GM19035 (cell line): ENCODE measurements at regions not wholly inside any gene's neighbourhood (a gene's known extent, or its start where the extent isn't known, plus 50 kb on each side); places are given as distances from the start of the nearest gene placed in this dataset.

Experiments
- ATAC-seq: cut with Tn5 transposase; IDR thresholded peaks from one replicate; pipeline ENCODE4 v1.9.1; 2021; ENCODE audit not compliant: unreplicated experiment

DNA sequence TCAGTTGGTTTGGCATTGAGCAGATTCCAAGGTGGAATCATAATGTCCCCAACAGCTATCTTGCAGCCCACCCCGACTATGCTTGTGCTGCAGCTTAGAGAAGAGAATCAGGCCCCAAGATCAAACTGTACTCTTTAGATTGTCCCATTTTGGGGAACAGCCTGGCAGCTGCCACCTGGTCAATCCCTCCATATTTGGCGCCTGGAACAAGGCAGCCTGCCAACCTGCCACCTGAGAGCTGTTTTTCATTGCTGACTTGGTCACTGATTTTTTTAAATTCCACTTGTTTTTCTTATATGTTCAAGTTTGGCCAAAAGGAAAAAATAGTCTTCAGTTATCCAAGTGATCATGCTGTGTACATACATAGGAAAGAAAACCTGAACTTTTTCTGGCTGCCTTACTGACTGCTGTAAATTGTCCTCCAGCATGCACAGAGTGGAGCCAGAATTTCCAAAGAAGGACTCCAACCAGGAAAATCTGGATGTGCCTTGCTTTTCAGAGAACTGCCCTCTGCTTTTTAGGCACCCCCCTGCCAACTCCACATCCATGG is 504.2 kb downstream of the ENC1 start:
- ATAC-seq, result no peak

DNA sequence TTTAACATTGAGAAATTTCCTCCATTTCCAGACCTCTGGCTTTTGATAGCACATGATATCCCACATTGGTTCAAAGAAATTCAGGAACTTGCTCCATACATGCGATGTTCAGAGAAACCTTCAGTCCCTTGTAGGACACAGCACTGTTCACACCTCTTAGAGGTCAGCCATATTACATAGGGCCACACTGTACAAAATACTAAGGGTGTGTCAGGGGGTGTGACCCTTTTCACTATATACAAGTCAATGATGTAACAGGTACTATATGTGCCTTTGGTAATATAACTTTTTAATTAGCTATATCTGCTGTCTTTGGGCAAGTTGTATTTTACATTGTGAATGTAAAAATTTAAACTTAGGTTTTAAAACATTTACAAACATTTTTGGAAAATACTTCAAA is 505.5 kb downstream of the ENC1 start:
- no peak for ATAC-seq

DNA sequence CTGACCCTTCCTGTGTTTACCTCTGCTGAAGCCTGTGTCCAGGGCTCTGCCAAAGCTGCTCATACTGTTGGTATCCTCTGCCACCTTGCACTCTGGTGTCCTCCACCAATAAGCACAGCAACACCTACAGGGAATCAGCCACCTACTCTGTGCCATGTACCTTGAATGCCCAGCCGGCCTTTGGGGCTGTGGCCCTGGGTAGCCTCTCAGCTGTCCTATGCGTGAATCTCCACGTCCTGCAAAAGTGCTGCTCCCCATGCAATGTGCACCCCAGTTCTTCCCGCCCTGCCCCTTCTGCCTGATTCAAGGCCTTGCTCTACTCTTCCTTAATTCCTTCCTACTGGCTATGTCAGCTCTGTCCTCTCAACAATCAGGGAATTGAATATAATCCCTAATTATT is 506.5 kb downstream of the ARHGEF28 start:
- ATAC-seq, result no peak

DNA sequence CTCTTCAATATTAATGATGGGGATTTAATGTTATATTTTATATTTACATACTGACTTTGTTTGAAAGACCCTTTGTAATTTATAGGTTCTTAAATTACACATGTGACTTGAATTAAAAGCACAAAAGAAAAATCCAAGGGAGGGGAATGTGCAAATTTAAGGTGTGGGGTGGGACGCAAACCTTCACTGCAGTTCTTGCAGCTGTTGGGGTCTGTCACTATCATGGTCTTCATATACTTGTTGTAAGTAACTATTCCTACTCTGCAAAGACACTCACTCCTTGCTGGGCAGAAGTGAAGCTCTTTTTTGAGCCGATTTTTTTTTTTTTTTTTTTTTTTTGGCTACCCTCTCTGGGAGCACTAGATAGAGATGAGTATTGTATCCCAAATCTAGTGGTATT is 505.3 kb downstream of the ARHGEF28 start:
- no peak for ATAC-seq

DNA sequence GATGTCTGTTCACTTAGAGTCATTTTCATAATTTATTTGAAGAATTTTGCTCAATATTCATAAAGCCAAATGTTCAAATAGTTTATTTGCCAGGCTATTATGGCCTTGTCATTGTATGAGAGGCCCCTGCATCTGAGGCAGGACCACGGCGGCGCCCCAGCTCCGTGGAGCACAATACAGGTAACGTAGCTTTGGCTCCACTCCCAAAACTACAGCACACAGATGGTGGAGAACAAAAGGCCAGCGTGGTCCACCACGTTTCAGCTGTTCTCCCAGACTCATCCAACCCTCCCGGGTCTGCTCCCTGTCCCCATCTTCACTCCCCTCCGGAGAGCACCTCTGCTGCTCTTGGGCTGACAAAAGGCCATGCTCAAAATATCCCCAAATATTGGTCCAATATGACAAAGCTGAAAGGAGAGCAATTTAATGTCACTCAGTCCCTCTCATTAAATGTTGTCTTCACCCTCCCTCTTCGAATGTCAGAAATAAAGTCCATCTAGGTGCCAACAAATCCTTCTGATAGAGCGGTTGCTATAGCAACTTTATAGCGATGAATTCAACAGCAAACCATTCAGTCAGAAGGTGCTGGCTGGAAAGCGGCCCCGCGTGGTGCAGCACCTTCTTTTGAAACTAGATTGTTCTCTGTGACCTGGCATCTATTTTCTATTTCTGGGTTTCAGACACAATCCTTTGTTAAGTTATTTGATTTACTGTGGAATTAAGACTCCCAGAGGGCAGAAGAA is 504.3 kb downstream of the ARHGEF28 start:
- no peak for ATAC-seq

DNA sequence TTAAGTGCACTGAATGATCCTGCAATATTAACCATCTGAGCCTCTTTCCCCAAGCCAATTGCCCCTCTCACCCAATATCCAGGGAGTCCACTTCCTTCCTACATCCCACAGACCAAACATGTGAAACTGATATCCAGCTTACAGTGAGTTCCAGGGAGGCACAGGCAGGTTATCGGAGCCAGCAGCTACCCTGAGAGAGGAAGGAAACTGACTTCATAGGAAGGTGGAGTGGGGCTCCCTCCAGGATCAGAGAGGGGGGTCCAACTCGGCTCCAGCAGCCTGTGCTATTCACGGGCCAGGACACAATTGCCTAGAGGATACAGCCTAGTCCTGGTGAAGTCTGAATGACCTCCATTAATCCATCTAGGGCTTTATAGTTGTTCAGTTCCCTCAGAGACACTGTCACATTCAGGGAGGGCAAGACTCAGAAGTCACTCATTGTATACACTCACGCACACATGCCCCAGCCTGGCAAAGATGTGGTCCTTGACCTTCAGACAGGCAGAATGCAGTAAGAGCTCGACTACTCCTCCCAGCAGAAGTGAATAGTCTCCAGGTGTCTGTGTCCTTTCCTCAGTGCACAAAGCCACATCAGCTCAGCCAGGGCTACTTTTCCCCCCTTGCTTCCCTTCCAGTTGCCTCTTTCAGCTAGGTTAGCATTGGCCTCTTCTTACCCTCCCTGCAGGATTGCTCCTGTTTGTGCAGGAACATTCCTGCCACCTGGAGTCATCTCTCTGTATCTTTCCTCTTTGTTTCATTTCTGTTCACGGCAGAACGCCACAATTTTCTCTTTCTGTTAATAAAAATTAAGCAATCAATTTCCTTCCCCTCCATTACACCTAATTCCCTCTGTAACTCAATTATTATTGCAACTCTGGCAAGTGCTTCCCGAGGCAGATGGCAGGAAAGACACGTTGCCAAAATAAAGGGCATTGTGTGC is 501.7 kb downstream of the ARHGEF28 start:
- no peak for ATAC-seq

DNA sequence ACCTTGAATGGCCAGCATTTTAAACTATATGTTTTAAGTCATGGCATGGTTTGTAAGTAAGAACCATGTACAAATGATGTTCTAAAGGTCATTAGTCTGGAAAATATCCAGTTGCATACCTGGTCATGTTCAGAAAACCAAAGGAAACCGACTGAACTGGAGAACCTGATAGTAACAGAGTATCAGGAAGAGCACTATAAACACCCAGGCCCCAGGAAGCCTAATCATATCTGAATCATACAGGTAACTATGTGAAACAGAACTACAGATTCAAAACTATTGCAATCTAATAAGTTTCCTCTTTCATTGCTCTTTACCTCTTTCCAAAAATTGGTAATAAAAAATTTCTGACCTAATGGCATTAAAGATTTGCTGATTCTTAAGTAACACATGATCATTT is 500.3 kb downstream of the ARHGEF28 start:
- ATAC-seq, result no peak

DNA sequence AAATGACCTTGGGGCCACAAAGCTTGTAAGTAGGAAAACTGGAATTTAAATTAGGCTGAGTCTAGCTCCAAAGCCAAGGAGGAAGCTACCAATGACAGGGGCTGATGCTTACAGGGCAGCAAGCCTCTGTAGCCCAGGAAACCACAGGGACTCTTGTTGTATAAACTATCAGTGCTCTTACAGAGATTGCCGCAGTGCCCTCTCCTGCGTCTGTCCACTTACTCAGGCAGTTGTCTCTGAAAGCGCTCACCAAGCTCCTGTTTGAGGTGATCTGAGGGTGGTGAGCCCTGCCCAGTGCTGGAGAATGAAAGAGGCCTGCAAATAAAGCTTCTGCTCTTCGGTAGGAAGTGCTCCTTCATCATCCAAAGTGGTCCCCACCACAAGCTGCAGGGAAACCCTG is 498.8 kb downstream of the ARHGEF28 start:
- no peak for ATAC-seq

DNA sequence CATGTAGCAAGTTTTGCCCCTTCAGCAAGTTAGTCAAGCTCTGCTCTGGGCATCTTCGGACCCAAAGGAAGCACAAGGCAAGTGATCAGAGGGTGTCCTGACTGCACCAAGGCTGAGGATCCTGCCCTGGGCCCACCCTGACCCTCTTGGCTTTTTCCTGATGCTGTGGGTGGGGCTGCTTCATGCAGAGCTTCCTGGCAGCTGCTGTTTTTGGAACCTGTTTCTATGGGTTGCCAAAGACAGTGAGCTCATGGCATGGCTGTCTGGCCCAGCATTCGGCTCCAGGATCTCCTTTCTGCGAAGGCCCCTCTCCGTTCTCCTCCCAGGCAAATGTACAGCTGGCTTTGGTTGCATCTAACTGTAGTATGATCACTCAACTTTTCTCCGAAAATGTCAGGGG is 497.9 kb downstream of the ARHGEF28 start:
- ATAC-seq, result no peak

DNA sequence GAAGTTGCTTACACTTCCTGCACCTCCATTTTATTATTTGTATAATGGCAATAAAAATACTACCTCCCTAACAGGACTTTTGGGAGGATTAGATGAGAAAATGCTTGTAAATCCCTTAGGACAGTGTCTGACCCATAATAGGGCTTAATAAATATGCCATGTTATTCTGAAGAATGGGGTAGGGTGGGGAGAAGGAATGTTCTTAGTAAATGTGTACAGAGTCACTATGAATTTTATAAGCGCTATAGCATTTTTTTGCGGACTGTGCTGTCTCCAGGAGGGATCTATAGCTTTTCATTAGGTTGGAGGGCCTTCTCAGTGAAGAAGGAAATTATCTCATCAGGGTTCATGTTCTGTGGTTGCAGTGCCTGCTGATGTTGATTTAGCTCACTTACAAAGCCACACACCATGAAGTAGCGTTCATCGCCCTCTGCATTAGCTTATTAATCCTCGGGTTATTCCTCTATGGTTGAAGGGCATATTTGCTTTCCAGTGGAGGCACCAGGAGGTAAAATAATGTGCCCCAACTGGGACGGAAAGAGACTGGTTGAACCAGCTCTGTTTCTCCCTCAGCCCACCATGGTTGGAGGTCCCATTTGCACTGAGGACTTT is 497.1 kb downstream of the ARHGEF28 start:
- no peak for ATAC-seq

DNA sequence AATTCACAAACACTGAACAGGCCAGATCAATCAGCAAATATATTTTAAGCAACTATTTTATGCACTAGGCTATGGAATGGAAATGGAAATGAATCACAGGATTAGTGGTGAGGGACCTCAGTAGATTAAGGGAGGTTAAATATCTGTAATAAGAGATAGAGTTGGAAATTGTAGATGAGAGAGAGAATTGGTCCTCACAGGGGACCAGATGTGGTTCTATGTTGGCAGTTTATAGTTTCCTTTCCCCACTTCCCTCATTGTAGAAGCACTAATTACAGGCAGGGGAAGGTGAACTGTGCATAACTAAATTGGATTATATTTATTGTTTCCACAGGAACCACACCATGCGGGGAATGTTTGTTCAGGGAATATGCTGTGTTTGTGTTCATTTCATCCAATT is 496.2 kb downstream of the ARHGEF28 start:
- ATAC-seq, result no peak

DNA sequence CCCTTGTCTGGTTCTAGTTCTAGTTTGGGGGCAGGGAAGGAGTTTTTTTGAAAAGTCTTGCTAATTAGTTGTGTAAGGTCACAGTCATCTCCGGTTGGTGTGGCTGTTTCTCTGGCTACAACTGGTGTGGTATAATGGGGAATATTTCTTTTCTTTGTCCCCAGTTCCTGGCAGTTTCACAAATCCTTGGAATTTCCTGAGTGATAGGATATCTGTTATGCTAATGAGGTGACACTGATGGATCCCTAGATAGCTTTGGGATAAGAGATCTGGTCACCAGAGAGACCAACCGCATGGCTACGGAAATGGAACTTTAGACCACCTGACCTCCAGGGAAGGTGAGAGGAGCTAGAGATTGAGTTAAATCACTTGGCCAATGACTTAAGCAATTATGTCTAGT is 494.6 kb downstream of the ARHGEF28 start:
- no peak for ATAC-seq

DNA sequence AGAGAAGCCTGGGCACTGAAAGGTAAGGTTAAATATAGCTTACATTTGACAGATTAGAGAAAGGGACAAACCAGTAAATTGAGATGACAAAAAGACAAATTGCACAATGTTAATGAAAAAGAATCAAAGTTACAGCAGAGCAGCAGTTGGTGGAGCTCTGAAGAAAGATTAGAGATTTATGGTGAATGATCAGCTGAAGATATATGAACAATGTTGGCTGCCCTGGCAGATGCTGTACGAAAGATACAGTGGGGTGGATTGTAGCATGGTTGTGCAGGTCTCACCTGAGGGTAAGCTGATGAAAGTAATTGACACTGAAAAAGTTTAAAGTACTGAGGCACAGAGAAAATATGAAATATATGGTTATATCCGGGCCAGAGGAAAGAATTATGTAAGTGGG is 492.1 kb downstream of the ARHGEF28 start:
- no peak for ATAC-seq

DNA sequence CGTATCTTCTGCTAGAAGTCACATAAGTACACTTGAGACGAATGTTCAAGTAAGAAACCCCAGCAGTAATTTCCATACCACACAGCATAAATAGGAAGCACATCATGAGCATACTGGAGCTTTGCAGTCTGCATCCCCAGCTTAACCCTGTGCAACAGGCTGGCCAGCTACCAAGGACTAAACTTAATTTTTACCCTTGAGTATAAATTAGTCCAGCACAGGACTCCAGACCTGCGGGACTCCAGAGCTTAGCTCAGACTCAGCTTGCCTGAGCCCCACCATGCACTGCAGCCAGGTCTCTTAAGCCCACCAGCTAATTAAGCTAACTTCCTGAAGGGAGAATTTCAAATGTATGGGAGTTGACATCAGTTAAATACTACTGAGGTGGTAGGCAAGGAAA is 491.0 kb downstream of the ARHGEF28 start:
- no peak for ATAC-seq

DNA sequence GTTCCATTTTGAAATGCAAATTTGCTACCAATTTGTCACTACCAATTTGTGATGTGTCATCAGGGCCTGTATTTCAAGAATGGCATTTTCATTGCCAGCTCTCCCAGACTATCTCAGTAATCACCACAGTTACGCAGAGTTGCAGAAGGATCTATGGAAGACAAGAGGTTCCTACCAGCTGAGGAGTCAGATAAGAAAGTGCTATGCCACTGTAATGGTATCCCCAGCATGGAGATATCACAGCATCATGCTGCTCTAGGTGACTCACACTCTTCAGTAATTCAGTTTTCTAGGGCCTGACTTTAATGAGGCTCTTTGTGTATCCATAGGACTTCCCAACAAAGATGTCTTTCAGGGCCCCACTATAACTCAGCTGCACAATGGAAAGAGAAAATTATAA is 490.3 kb downstream of the ARHGEF28 start:
- ATAC-seq, result no peak

DNA sequence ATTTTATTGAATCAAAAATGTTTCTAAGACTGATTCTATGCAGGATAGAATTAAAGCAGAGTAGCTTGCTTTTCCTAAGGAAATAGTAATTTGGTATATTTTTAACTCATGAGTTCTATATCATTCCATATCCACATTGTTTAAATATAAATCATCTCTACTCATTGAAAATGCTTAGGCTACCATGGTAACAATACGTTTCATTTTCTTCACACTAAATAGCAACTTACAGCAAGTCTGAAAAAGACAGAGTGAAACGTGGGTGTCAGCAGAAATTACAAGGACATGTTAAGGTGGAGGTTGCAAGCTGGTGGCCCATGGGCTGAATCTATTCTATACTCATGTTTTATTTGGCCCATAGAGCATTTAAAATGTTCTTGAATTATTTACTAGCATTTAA is 487.9 kb downstream of the ARHGEF28 start:
- ATAC-seq, result no peak

DNA sequence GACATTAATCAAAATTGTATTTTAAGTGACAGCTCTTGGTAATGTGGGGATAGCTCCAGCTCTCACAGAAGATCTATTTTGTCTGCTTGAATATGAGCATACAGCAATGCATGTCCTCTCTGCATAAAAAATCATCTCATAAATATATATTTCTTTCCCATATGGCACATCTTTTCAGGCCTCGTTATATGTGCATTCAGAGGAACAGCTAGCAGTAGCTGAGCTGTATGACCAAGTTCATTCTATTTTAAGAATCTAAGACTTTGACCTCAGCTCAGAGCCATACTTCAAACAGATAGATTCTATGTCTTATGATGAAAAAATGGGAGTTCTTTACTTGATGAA is 487.2 kb downstream of the ARHGEF28 start:
- no peak for ATAC-seq

DNA sequence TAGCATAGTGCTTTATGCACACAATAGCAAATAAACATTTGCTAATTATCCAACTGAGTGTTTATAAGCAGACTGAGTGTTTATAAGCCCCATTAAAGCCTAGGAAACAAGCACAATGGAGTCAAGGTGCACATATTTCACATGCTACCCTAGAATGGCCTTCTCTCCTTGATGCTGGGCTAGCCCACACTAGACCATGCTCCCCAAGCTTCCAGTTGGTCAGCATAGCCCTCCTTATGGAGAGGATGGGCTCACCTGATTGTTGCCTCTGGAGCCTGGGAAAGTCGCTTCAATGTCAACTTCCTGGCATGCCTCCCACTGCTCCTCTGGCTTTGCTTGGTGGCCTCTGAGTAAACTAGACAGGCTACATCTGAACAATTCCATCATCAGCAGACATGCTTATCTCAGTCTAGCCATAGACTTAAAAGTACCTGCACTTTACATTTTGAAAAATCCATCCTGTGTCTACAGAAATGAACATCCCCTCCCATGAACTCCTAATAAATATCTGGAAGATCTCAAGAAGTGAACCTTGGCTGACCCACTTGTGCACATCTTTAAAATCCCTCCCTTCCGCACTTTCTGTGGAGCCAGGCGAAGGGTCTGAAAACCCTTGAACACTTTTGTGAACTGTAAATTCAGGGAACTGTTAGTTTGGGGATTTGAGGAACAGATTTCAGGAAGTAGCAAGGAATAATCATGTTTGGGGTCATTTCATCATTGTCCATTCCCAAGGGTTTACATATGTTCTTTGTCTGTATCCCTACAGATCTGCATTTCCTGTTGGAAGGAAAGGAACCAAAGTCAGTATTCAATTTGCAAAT is 486.6 kb downstream of the ARHGEF28 start:
- no peak for ATAC-seq

DNA sequence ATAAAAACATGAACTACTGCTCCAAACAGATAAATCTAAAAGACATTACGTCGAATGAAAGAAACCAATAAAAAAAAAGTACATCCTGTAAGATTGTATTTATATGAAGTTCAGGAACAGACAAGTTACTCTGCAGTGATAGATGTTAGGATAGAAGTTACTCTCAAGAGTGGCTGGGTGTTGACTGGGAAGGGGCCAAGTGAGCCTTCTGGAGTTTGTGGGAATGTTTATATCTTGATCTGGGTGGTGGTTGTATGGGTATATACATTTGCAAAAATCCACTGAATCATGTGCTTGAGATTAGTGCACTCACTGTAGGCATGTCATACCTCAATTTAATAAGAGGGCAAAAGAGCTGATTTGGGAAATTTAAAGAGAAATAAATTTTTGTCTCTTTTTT is 485.8 kb downstream of the ARHGEF28 start:
- ATAC-seq, result no peak

DNA sequence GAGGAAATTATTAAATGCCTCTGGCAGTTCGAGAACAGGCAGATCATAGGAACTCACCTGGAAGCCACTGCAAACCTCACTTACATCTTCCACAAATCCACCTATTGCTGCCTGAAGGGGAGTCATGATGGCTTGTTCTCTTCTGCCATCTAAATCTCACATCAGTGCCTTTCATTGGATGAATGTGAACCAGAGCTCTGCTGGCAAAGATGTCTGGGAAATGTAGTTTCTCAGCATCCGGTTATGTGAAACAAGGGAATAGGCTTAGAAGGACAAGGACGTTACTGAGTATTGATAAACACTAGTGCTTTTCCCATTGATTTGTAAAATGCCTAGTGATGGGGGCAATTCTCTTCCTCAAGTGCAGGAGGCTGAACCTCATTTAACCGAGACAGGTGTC is 483.3 kb downstream of the ARHGEF28 start:
- ATAC-seq, result no peak

DNA sequence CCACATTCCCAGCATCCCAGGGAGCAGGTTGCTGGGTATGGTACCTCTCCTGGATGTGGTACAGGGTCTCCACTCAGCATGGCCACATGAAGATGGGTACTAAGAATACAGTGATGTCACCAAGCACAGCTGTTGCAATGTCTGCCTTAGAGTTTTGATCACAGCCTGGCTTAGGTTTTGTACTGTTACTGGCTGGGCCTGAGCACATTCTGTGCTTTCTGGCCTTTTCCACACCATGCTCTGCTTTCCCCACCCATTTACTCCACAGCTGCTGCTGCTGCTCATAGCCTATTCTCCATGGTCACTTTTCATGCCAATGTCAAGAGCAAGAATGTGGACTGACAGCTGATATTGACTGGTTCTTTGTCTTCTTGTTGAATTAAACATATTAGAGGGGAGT is 481.9 kb downstream of the ARHGEF28 start:
- no peak for ATAC-seq
